SK-N-SH (cell line): ENCODE measurements at regions not wholly inside any gene's neighbourhood (a gene's known extent, or its start where the extent isn't known, plus 50 kb on each side); places are given as distances from the start of the nearest gene placed in this dataset.

ENCODE experiments used
- CTCF ChIA-PET: fragments of 300-600, 350-600 bp; formaldehyde crosslinking; extraction: SDS; loops from one replicate; lab custom pipeline; 2021; lab: Yijun Ruan, JAX
- POLR2A ChIA-PET: fragments of 350-600 bp; sonication (Branson Sonifier 250); formaldehyde crosslinking; extraction: SDS; loops from one replicate; lab custom pipeline; 2020; ENCODE audit warnings: antibody characterized with exemption, inconsistent platforms; lab: Yijun Ruan, JAX
- DNase-seq: peaks from one replicate; pipeline ENCODE4 v3.0.0; 2012
- H2AFZ ChIP-seq: fragments of 200-600 bp; sonication (generic); 2 replicates; pipeline ENCODE4 v1.8.1; 2016; ENCODE audit warnings: antibody characterized with exemption, mild to moderate bottlenecking, low read depth
- H3F3A ChIP-seq: fragments of 200-600 bp; sonication (generic); replicated peaks from 2 replicates; pipeline ENCODE3; 2016; ENCODE audit warnings: antibody characterized with exemption, mild to moderate bottlenecking; ENCODE audit not compliant: insufficient read depth
- H3K27ac ChIP-seq, 2 experiments: fragments of 200-500 bp in 1 of 2; fragments of 200-600 bp in 1 of 2; sonication (Bioruptor generic) in 1 of 2; sonication (generic), shearing (Covaris generic) in 1 of 2; 2 replicates each; pipeline versions ENCODE4 v1.5.1 to v1.6.1; 2014 to 2016; ENCODE audit warnings: low read depth in 2 of 2, inconsistent platforms in 1 of 2, low read length in 1 of 2, mild to moderate bottlenecking in 1 of 2, mixed read lengths in 1 of 2
- H3K27me3 ChIP-seq: fragments of 200-600 bp; sonication (generic), shearing (Covaris generic); 2 replicates; pipeline ENCODE4 v1.6.1; 2016; ENCODE audit warnings: mixed run types; ENCODE audit not compliant: insufficient read depth
- H3K36me3 ChIP-seq, 2 experiments: fragments of 200-500 bp in 1 of 2; fragments of 200-600 bp in 1 of 2; sonication (Bioruptor generic) in 1 of 2; sonication (generic) in 1 of 2; replicated peaks in 1 of 2; 2 replicates each; pipeline versions ENCODE3 to v1.5.1; 2014 to 2016; ENCODE audit warnings: low read length in 1 of 2, mild to moderate bottlenecking in 1 of 2; ENCODE audit not compliant: insufficient read depth in 2 of 2, control insufficient read depth in 1 of 2
- H3K4me1 ChIP-seq, 2 experiments: fragments of 200-500 bp in 1 of 2; fragments of 200-600 bp in 1 of 2; sonication (Bioruptor generic) in 1 of 2; sonication (generic), shearing (Covaris generic) in 1 of 2; 2 replicates each; pipeline versions ENCODE4 v1.5.1 to v1.6.1; 2014 to 2016; ENCODE audit warnings: low read depth in 1 of 2, low read length in 1 of 2, mixed run types in 1 of 2; ENCODE audit not compliant: insufficient read depth in 2 of 2, control insufficient read depth in 1 of 2
- H3K4me2 ChIP-seq: fragments of 200-600 bp; sonication (generic), shearing (Covaris generic); 2 replicates; pipeline ENCODE4 v1.6.1; 2017; ENCODE audit warnings: mixed run types
- H3K4me3 ChIP-seq, 2 experiments: fragments of 200-500 bp in 1 of 2; fragments of 200-600 bp in 1 of 2; sonication (Bioruptor generic) in 1 of 2; sonication (generic), shearing (Covaris generic) in 1 of 2; 2 replicates each; pipeline versions ENCODE4 v1.5.1 to v1.8.1; 2014 to 2016; ENCODE audit warnings: low read depth in 2 of 2, inconsistent platforms in 1 of 2, low read length in 1 of 2, mild to moderate bottlenecking in 1 of 2, mixed read lengths in 1 of 2, moderate library complexity in 1 of 2
- H3K79me2 ChIP-seq: fragments of 200-600 bp; sonication (generic); 2 replicates; pipeline ENCODE4 v1.8.1; 2017; ENCODE audit warnings: mild to moderate bottlenecking; ENCODE audit not compliant: insufficient read depth
- H3K9ac ChIP-seq: fragments of 200-600 bp; sonication (generic); 2 replicates; pipeline ENCODE4 v1.6.1; 2017; ENCODE audit warnings: mixed run types
- H3K9me2 ChIP-seq: fragments of 200-600 bp; sonication (generic); 2 replicates; pipeline ENCODE4 v1.6.1; 2017; ENCODE audit warnings: mixed run types
- H3K9me3 ChIP-seq: fragments of 200-600 bp; sonication (generic); 2 replicates; pipeline ENCODE4 v1.6.1; 2017; ENCODE audit warnings: mixed run types, mild to moderate bottlenecking, moderate library complexity
- H4K20me1 ChIP-seq: fragments of 200-600 bp; sonication (generic); 2 replicates; pipeline ENCODE4 v1.6.1; 2017; ENCODE audit warnings: mild to moderate bottlenecking, mixed run types; ENCODE audit not compliant: insufficient read depth
- EP300 ChIP-seq, 2 experiments: IDR thresholded peaks; 2 replicates each; pipeline versions ENCODE4 v1.4.0 to v1.6.1; 2012; ENCODE audit warnings: borderline replicate concordance in 1 of 2, low read depth in 1 of 2, low read length in 1 of 2
- FOSL2 ChIP-seq: IDR thresholded peaks from 2 replicates; pipeline ENCODE4 v1.4.0; 2012; ENCODE audit warnings: low read depth, mild to moderate bottlenecking, moderate library complexity, borderline replicate concordance
- FOXM1 ChIP-seq: IDR thresholded peaks from 2 replicates; pipeline ENCODE4 v1.4.0; 2012; ENCODE audit warnings: low read depth, mild to moderate bottlenecking
- IRF3 ChIP-seq: fragments of 150-350 bp; IDR thresholded peaks from 2 replicates; pipeline ENCODE4 v1.6.1; 2016; ENCODE audit warnings: mild to moderate bottlenecking, low read depth, low read length
- JUND ChIP-seq: IDR thresholded peaks from 2 replicates; pipeline ENCODE4 v1.4.0; 2012
- NFIC ChIP-seq: IDR thresholded peaks from 2 replicates; pipeline ENCODE4 v1.4.0; 2012; ENCODE audit warnings: borderline replicate concordance
- RFX5 ChIP-seq: IDR thresholded peaks from 2 replicates; pipeline ENCODE4 v1.6.1; 2012; ENCODE audit warnings: mild to moderate bottlenecking, improper control_type of control experiment, low read length
- RXRA ChIP-seq: IDR thresholded peaks from 2 replicates; pipeline ENCODE4 v1.4.0; 2012; ENCODE audit warnings: low read depth, mild to moderate bottlenecking, borderline replicate concordance
- SIN3A ChIP-seq: IDR thresholded peaks from 2 replicates; pipeline ENCODE4 v1.6.1; 2012; ENCODE audit warnings: low read depth, mild to moderate bottlenecking, low read length, moderate library complexity, borderline replicate concordance
- SMC3 ChIP-seq: IDR thresholded peaks from 2 replicates; pipeline ENCODE4 v1.6.1; 2012; ENCODE audit warnings: low read depth, low read length, improper control_type of control experiment
- TAF1 ChIP-seq: IDR thresholded peaks from 2 replicates; pipeline ENCODE4 v1.6.1; 2012; ENCODE audit warnings: low read depth, mild to moderate bottlenecking, low read length, moderate library complexity, borderline replicate concordance
- TEAD4 ChIP-seq: IDR thresholded peaks from 2 replicates; pipeline ENCODE4 v1.4.0; 2012; ENCODE audit warnings: mild to moderate bottlenecking, borderline replicate concordance; ENCODE audit not compliant: insufficient read depth
- USF2 ChIP-seq: fragments of 150-350 bp; IDR thresholded peaks from 2 replicates; pipeline ENCODE4 v1.6.1; 2017; ENCODE audit warnings: antibody characterized with exemption, low read length, low read depth, borderline replicate concordance
- YY1 ChIP-seq: IDR thresholded peaks from 2 replicates; pipeline ENCODE4 v1.4.0; 2012; ENCODE audit warnings: low read depth, mild to moderate bottlenecking
- WGBS: methylation state at CpG from one replicate; pipeline ENCODE4 v1.1.6; 2017; ENCODE audit warnings: low lambda C conversion rate; 5-methylcytosine and 5-hydroxymethylcytosine counted together
- TF ChIP-seq, protein P1 (sequence below): IDR thresholded peaks from 2 replicates; pipeline ENCODE4; 2012
- TF ChIP-seq, protein P2 (sequence below): IDR thresholded peaks from 2 replicates; pipeline ENCODE4 v1.4.0; 2012; ENCODE audit warnings: low read depth
- TF ChIP-seq, protein P3 (sequence below): IDR thresholded peaks from 2 replicates; pipeline ENCODE4 v1.6.1; 2012; ENCODE audit warnings: mild to moderate bottlenecking, low read depth, low read length, moderate library complexity

DNA sequence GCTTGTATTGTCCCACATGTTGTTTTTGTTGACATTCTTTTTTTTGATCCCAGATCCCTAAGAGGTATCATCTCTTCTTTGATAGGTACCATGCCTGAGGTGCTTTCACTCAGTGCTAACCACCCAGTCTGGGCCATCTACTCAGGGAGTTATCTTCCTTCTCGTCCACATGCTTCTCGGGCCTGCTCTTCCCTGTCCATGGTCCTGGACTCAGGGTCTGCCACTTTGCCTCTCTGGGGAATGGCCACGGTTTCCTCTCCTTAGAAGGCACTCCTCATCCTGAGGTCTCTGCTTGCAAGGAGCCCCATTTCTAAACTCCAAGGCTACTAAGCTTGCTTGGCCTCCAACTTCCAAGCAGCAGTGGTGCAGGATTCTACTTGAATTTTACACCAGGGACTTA lies 227.0 kb upstream of the NCAM1 start:
- CTCF ChIA-PET: interaction anchor here (1.1 kb wide), 1 partner anchor 27 kb away, joined by 3 read pairs; no protein-coding TSS in a partner anchor

GRCh38 chr11:112735470-112735869 lies 225.8 kb upstream of the NCAM1 start:
- TF ChIP-seq SIN3A: no peak
- no peak for TF ChIP-seq USF2
- TF ChIP-seq RXRA: no peak
- TF ChIP-seq SMC3: no peak
- no peak for TF ChIP-seq JUND
- TF ChIP-seq FOXM1: no peak
- TF ChIP-seq TEAD4: no peak
- TF ChIP-seq RFX5: no peak
- TF ChIP-seq YY1: no peak
- TF ChIP-seq FOSL2: no peak
- no peak for TF ChIP-seq NFIC
- no peak for TF ChIP-seq IRF3
- TF ChIP-seq, protein P1, sequence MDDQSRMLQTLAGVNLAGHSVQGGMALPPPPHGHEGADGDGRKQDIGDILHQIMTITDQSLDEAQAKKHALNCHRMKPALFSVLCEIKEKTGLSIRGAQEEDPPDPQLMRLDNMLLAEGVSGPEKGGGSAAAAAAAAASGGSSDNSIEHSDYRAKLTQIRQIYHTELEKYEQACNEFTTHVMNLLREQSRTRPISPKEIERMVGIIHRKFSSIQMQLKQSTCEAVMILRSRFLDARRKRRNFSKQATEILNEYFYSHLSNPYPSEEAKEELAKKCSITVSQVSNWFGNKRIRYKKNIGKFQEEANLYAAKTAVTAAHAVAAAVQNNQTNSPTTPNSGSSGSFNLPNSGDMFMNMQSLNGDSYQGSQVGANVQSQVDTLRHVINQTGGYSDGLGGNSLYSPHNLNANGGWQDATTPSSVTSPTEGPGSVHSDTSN: no peak
- TF ChIP-seq TAF1: no peak
- H3K27me3 ChIP-seq: no peaks in the 10 kb centered on the region; the same call in 1 of the 2 replicates
- no peak overlapping the region for H3K27ac ChIP-seq
- H2AFZ ChIP-seq: no peak overlapping the region
- H3K36me3 ChIP-seq: no peaks in the 10 kb centered on the region
- H3K9me2 ChIP-seq: no peaks in the 10 kb centered on the region
- H3K4me3 ChIP-seq: no peak overlapping the region
- no peaks in the 10 kb centered on the region for H3F3A ChIP-seq
- no peaks in the 10 kb centered on the region for H3K9me3 ChIP-seq
- POLR2A ChIA-PET: no interaction called here
- H3K4me1 ChIP-seq: no peaks in the 10 kb centered on the region; a peak in 1 of 4 replicates
- no peak for DNase-seq
- no peak overlapping the region for H3K4me2 ChIP-seq
- no peaks in the 10 kb centered on the region for H4K20me1 ChIP-seq
- no peaks in the 10 kb centered on the region for H3K79me2 ChIP-seq
- 30% methylated on average over 2 of the region's 2 CpGs for WGBS
- H3K9ac ChIP-seq: no peak overlapping the region
- CTCF ChIA-PET: interaction anchor here (1.4 kb wide), 1 partner anchor 49 kb away, joined by 3 read pairs; no protein-coding TSS in a partner anchor

More for the DNA sequence above, 227.0 kb upstream of the NCAM1 start:
- DNase-seq: no peak
- POLR2A ChIA-PET: no interaction called here
- Histone ChIP-seq H3K9me3 (no peaks in the 10 kb centered on the region), H3K27me3 (no peaks in the 10 kb centered on the region; the same call in 1 of the 2 replicates), H2AFZ (no peak overlapping the region), H3K27ac (no peak overlapping the region), H3K9me2 (no peaks in the 10 kb centered on the region), H3K4me3 (no peak overlapping the region), H4K20me1 (no peaks in the 10 kb centered on the region), H3K79me2 (no peaks in the 10 kb centered on the region), H3F3A (no peaks in the 10 kb centered on the region), H3K36me3 (no peaks in the 10 kb centered on the region), H3K4me1 (no peaks in the 10 kb centered on the region; a peak in 1 of 4 replicates), H3K4me2 (no peak overlapping the region), H3K9ac (no peak overlapping the region)
- TF ChIP-seq, protein P2, sequence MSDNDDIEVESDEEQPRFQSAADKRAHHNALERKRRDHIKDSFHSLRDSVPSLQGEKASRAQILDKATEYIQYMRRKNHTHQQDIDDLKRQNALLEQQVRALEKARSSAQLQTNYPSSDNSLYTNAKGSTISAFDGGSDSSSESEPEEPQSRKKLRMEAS: peak; percentile 44; the same call in 1 of the 2 replicates
- TF ChIP-seq EP300 (IDR thresholded peaks at IDR 0.05; ENCODE audit: borderline replicate concordance in 1 of 2, low read depth in 1 of 2, low read length in 1 of 2): no peak
- no peak for TF ChIP-seq SIN3A
- TF ChIP-seq, protein P3, sequence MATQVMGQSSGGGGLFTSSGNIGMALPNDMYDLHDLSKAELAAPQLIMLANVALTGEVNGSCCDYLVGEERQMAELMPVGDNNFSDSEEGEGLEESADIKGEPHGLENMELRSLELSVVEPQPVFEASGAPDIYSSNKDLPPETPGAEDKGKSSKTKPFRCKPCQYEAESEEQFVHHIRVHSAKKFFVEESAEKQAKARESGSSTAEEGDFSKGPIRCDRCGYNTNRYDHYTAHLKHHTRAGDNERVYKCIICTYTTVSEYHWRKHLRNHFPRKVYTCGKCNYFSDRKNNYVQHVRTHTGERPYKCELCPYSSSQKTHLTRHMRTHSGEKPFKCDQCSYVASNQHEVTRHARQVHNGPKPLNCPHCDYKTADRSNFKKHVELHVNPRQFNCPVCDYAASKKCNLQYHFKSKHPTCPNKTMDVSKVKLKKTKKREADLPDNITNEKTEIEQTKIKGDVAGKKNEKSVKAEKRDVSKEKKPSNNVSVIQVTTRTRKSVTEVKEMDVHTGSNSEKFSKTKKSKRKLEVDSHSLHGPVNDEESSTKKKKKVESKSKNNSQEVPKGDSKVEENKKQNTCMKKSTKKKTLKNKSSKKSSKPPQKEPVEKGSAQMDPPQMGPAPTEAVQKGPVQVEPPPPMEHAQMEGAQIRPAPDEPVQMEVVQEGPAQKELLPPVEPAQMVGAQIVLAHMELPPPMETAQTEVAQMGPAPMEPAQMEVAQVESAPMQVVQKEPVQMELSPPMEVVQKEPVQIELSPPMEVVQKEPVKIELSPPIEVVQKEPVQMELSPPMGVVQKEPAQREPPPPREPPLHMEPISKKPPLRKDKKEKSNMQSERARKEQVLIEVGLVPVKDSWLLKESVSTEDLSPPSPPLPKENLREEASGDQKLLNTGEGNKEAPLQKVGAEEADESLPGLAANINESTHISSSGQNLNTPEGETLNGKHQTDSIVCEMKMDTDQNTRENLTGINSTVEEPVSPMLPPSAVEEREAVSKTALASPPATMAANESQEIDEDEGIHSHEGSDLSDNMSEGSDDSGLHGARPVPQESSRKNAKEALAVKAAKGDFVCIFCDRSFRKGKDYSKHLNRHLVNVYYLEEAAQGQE: peak; percentile 98
- WGBS: 55% methylated on average over 3 of the region's 3 CpGs
